HEK293T (cell line): ENCODE measurements at regions not wholly inside any gene's neighbourhood (a gene's known extent, or its start where the extent isn't known, plus 50 kb on each side); places are given as distances from the start of the nearest gene placed in this dataset.

Source experiments
- CTCF ChIA-PET: fragments of 350-600 bp; formaldehyde crosslinking; extraction: SDS; loops from one replicate; lab custom pipeline; 2021; ENCODE audit warnings: antibody characterized with exemption, inconsistent platforms; lab: Yijun Ruan, JAX
- POLR2A ChIA-PET: fragments of 350-600 bp; formaldehyde crosslinking; extraction: SDS; loops from one replicate; lab custom pipeline; 2020; ENCODE audit warnings: antibody characterized with exemption, inconsistent platforms; lab: Yijun Ruan, JAX
- DNase-seq: peaks from one replicate; pipeline ENCODE4 v3.0.0; 2012; ENCODE audit warnings: mixed read lengths; ENCODE audit errors: extremely low spot score
- ARNT ChIP-seq: fragments of 450-650 bp; IDR thresholded peaks from 2 replicates; pipeline ENCODE4 v1.6.1; 2017; ENCODE audit warnings: mild to moderate bottlenecking
- BHLHE40 ChIP-seq: fragments of 450-650 bp; IDR thresholded peaks from 2 replicates; pipeline ENCODE4 v1.6.1; 2016; ENCODE audit warnings: mild to moderate bottlenecking, moderate library complexity, borderline replicate concordance
- CTBP1 ChIP-seq: fragments of 450-650 bp; IDR thresholded peaks from 2 replicates; pipeline ENCODE4 v1.6.1; 2016; ENCODE audit warnings: borderline replicate concordance
- ELF4 ChIP-seq: fragments of 450-650 bp; IDR thresholded peaks from 2 replicates; pipeline ENCODE4 v1.6.1; 2017; ENCODE audit warnings: antibody characterized with exemption
- FOXA1 ChIP-seq: fragments of 450-650 bp; IDR thresholded peaks from 2 replicates; pipeline ENCODE4 v1.6.1; 2016; ENCODE audit warnings: mild to moderate bottlenecking
- FOXK2 ChIP-seq: fragments of 450-650 bp; IDR thresholded peaks from 2 replicates; pipeline ENCODE4 v1.6.1; 2016; ENCODE audit warnings: mild to moderate bottlenecking
- FOXM1 ChIP-seq: fragments of 450-650 bp; IDR thresholded peaks from 2 replicates; pipeline ENCODE4 v1.6.1; 2017; ENCODE audit warnings: mild to moderate bottlenecking, borderline replicate concordance
- HDGF ChIP-seq: fragments of 450-650 bp; IDR thresholded peaks from 2 replicates; pipeline ENCODE4 v1.6.1; 2017; ENCODE audit warnings: antibody characterized with exemption, borderline replicate concordance
- L3MBTL2 ChIP-seq: fragments of 450-650 bp; conservative IDR thresholded peaks from 2 replicates; pipeline ENCODE4 v1.6.1; 2016; ENCODE audit warnings: mild to moderate bottlenecking
- LEF1 ChIP-seq: fragments of 450-650 bp; IDR thresholded peaks from 2 replicates; pipeline ENCODE4 v1.6.1; 2017; ENCODE audit warnings: mild to moderate bottlenecking, borderline replicate concordance
- NFRKB ChIP-seq: fragments of 450-650 bp; IDR thresholded peaks from 2 replicates; pipeline ENCODE4 v1.6.1; 2016; ENCODE audit warnings: mild to moderate bottlenecking, moderate library complexity
- SP1 ChIP-seq: fragments of 450-650 bp; IDR thresholded peaks from 2 replicates; pipeline ENCODE4 v1.6.1; 2017
- SUZ12 ChIP-seq: fragments of 450-650 bp; IDR thresholded peaks from 2 replicates; pipeline ENCODE4 v1.6.1; 2016; ENCODE audit warnings: mild to moderate bottlenecking
- TARDBP ChIP-seq: fragments of 450-650 bp; IDR thresholded peaks from 2 replicates; pipeline ENCODE4 v1.6.1; 2016
- ZNF384 ChIP-seq: fragments of 450-650 bp; IDR thresholded peaks from 2 replicates; pipeline ENCODE4 v1.6.1; 2016
- TF ChIP-seq, protein P1 (sequence below): fragments of 450-650 bp; IDR thresholded peaks from 2 replicates; pipeline ENCODE4 v1.6.1; 2016

DNA sequence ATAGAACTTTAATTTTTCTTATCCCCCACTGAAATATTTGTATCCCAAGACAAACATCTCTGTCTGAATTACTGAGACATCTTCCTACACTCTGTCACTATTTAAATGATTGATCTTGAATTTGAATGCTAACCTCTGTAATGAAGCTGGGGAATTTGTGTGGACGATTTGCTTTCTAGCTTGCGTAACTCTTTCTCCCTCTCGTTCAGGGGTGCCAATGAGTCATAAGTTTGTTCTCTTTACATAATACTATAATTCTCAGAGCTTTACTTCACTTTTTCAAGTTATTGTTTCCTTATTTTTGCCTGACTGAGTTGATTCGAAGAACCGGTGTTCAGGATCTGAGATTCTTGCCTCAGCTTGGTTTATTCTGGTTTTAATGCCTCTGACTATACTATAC lies 783.3 kb upstream of the CADM2 start:
- no peak for DNase-seq
- ChIA-PET POLR2A (no interaction called here), CTCF (no interaction called here)
- no peak for TF ChIP-seq SP1
- TF ChIP-seq FOXM1: no peak

- no peak for TF ChIP-seq SP1
- no peak for TF ChIP-seq LEF1
- no peak for TF ChIP-seq SUZ12
- TF ChIP-seq, protein P1, sequence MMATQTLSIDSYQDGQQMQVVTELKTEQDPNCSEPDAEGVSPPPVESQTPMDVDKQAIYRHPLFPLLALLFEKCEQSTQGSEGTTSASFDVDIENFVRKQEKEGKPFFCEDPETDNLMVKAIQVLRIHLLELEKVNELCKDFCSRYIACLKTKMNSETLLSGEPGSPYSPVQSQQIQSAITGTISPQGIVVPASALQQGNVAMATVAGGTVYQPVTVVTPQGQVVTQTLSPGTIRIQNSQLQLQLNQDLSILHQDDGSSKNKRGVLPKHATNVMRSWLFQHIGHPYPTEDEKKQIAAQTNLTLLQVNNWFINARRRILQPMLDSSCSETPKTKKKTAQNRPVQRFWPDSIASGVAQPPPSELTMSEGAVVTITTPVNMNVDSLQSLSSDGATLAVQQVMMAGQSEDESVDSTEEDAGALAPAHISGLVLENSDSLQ: peak; percentile 61
- TF ChIP-seq HDGF: no peak
- TF ChIP-seq ELF4: no peak
- TF ChIP-seq FOXA1: no peak
- no peak for TF ChIP-seq NFRKB
- DNase-seq: no peak
- ChIA-PET POLR2A (no interaction called here), CTCF (no interaction called here)
Observed at GRCh38 chr3:84184937-84185336, 773.9 kb upstream of the CADM2 start.

DNA sequence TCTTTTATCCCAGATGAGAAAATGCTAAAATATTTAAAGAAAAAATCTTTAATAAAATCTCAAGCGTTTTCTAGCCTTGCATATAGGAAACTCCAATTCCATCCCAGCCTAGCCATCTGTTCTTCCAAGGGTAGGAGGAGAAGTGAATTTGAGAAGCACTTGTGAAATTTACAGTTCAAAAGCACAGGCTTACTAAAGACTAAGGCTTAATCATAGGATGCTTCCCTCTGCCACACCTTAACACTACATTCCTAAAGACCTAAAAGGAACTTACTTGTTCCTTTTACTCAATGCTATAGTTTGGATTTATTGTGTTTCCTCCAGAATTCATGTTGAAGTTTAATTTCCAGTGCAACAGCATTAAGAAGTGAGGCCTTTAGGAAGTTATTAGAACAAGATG lies 764.8 kb upstream of the CADM2 start:
- ChIA-PET CTCF (no interaction called here), POLR2A (no interaction called here)
- no peak for TF ChIP-seq L3MBTL2
- TF ChIP-seq NFRKB: no peak
- no peak for TF ChIP-seq CTBP1

GRCh38 chr3:84209474-84209873 lies 749.3 kb upstream of the CADM2 start:
- DNase-seq: no peak
- CTCF ChIA-PET: no interaction called here
- POLR2A ChIA-PET: no interaction called here
- TF ChIP-seq, protein P1: no peak
- TF ChIP-seq ZNF384 (no peak), BHLHE40 (no peak), FOXM1 (no peak), CTBP1 (no peak), SUZ12 (no peak), ELF4 (no peak)

More for the DNA sequence above, 764.8 kb upstream of the CADM2 start:
- DNase-seq: no peak

DNA sequence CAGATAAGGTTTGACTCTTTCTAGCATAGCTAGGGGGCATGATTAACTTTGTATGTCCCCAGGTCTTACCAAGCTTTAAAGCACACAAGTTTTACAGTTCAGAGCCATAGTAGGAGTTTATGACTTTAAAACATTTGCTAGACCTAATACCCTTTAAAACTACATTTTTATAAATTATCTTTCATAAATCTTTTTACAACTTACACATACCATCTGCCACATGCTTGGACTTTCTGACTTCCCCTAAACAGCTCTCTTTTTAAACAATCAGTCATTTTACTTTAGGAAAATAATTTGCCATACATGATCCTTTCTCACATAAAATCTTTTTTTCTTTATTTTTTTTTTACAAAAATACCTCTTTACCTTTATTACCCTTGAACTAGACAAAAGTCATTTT lies 735.3 kb upstream of the CADM2 start:
- CTCF ChIA-PET: interaction anchor here (0.7 kb wide), 1 partner anchor 791 kb away, joined by 4 read pairs; no protein-coding TSS in a partner anchor
- TF ChIP-seq, protein P1: no peak
- TF ChIP-seq ELF4 (no peak), SUZ12 (no peak), LEF1 (no peak), BHLHE40 (no peak), NFRKB (no peak), HDGF (no peak), TARDBP (no peak), SP1 (no peak), FOXK2 (no peak), CTBP1 (no peak), L3MBTL2 (no peak), FOXM1 (no peak), ZNF384 (no peak), ARNT (no peak), FOXA1 (no peak)
- no peak for DNase-seq
- POLR2A ChIA-PET: no interaction called here

- POLR2A ChIA-PET: no interaction called here
- TF ChIP-seq, protein P1: no peak
- TF ChIP-seq ZNF384 (no peak), BHLHE40 (no peak), ARNT (no peak), SUZ12 (no peak), FOXK2 (no peak), HDGF (no peak), SP1 (no peak), FOXM1 (no peak), CTBP1 (no peak), L3MBTL2 (no peak), ELF4 (no peak)
- no peak for DNase-seq
- CTCF ChIA-PET: no interaction called here
Observed at GRCh38 chr3:84224262-84224661, 734.5 kb upstream of the CADM2 start.

DNA sequence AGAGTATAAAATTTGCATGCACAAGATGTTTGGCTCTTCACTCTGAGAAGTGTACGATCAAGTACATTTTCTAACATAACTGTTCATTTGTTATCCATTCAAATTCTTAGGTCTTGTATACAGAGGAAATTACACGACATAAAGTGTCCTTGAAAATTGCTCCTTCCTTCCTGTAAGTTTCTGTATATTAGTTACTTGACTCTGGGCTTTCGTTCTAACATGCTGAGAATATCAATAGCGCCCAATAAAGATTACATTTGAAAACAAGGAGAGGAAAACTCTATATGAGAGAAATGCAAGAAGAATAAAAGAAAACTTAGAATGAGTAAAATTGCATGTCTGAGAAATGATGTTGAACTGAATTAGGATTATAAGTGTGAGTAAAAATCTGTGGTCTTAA lies 722.5 kb upstream of the CADM2 start:
- POLR2A ChIA-PET: no interaction called here
- DNase-seq: no peak
- no peak for TF ChIP-seq FOXK2
- TF ChIP-seq LEF1: no peak
- TF ChIP-seq ARNT: no peak
- no peak for TF ChIP-seq FOXM1
- TF ChIP-seq, protein P1: no peak
- no peak for TF ChIP-seq L3MBTL2
- TF ChIP-seq FOXA1: no peak
- no peak for TF ChIP-seq BHLHE40
- no peak for TF ChIP-seq SUZ12
- TF ChIP-seq TARDBP: no peak
- no peak for TF ChIP-seq ZNF384
- no peak for TF ChIP-seq NFRKB
- CTCF ChIA-PET: no interaction called here
